ENCODE measurements at regions not wholly inside any gene's neighbourhood (a gene's known extent, or its start where the extent isn't known, plus 50 kb on each side); places are given as distances from the start of the nearest gene placed in this dataset.

DNA sequence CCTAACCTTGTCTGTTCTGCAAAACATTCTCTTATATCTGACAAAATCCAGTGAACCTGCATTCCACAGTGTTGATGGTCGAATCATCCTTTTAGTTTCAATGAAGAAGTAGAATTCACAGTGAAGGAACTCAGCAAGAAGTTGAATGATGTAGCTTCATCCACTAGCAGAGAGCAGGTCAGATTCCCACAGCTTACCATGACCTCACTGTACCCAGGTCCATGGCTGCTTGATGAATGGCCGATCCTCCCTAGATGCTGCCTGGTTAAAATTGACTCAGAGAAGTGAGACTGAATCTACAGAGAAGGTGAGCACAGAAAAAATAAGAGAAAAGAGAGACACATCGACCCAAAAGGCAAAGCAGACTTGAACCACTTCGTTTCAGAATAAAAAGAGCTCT, 906.0 kb upstream of the CHAC2 start:
- DNase-seq (ENCODE audit: low read depth, low spot score): no peak

- no peak for DNase-seq (ENCODE audit: low read depth, low spot score)
Observed at GRCh38 chr2:52859065-52859464, 908.5 kb upstream of the CHAC2 start.

GRCh38 chr2:52857722-52858121, 909.9 kb upstream of the CHAC2 start:
- DNase-seq (ENCODE audit: low read depth, low spot score): no peak

GRCh38 chr2:52852006-52852405, 915.6 kb upstream of the CHAC2 start:
- no peak for DNase-seq (ENCODE audit: low read depth, low spot score)

DNA sequence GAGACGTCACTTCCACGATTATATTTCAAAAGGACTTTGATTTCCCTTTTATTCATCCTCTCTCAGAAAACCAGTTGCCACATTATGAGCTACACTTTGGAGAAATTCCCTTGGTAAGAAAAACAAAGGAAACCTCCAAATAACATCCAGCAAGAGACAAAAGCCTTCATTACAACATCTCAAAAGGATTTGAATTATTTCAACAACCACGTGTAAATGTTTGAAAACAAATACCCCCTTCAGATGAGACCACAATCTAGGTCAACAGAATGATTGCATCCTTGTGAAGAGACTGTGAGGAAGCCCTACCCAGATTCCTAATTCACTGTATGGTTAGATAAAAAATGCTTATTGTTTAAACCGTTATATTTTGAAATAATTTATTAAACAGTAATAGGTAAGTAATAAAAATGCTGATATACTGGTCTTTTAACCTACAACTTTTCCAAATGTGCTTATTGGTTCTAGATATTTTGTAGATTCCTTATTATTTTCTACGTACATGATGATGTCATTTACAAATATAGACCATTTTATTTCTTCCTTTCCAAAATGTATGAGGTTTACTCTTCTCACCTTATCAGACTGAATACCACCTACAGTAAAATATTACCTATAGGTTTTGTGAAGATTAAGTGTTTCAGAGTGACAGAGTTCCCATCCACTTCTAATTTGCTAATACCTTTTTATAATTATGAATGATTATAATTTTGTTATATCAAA, 922.7 kb upstream of the CHAC2 start:
- DNase-seq (ENCODE audit: low read depth, low spot score): no peak

- DNase-seq (ENCODE audit: low read depth, low spot score): no peak
Observed at GRCh38 chr2:52835909-52836308, 931.7 kb upstream of the CHAC2 start.

GRCh38 chr2:52831216-52831615, 936.4 kb upstream of the CHAC2 start:
- DNase-seq (ENCODE audit: low read depth, low spot score): no peak

GRCh38 chr2:52828112-52828511, 939.5 kb upstream of the CHAC2 start:
- no peak for DNase-seq (ENCODE audit: low read depth, low spot score)

DNA sequence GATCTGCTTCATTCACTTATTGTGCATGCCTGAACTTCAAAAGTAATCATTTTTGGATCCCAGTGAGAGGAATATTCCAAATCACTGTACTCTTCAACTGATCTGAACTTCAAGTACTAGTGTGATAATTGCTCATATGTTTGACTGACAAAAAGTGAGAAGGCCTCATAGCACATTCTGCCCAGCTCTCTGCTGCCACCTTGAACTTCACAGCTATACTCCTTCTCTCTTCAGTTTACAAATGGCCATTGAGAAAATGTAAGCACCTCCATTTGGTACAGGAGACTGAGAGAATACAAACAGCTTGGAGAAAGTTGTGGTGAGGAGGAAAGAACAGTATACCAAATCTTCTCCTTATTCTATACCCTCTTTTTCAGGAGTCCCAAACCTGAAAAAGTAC, 946.0 kb upstream of the CHAC2 start:
- DNase-seq (ENCODE audit: low read depth, low spot score): no peak

GRCh38 chr2:52818958-52819357, 948.6 kb upstream of the CHAC2 start:
- no peak for DNase-seq (ENCODE audit: low read depth, low spot score)

DNA sequence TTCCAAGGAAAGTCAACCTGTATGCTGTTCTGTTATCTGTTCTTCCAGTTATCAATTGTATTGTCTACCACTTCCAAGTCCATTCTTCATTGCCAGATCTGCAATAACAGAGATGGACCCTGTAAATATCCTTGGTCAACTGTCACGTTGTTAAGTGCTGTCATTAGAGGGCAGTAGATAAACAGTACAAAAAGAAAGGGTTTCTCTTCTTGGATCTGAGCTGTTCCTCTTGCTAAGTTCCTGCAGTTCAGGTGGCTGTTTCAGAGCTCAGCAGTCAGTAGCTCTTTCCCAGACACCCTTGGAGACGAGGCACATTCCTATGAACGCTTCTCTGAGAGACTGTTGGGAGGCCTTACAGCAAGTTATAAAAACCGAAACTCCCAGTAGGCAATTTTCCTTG, 957.1 kb upstream of the CHAC2 start:
- no peak for DNase-seq (ENCODE audit: low read depth, low spot score)

GRCh38 chr2:52805901-52806410, 961.6 kb upstream of the CHAC2 start:
- no peak for DNase-seq (ENCODE audit: low read depth, low spot score)

GRCh38 chr2:52794581-52794980, 973.0 kb upstream of the CHAC2 start:
- DNase-seq (ENCODE audit: low read depth, low spot score): no peak

DNA sequence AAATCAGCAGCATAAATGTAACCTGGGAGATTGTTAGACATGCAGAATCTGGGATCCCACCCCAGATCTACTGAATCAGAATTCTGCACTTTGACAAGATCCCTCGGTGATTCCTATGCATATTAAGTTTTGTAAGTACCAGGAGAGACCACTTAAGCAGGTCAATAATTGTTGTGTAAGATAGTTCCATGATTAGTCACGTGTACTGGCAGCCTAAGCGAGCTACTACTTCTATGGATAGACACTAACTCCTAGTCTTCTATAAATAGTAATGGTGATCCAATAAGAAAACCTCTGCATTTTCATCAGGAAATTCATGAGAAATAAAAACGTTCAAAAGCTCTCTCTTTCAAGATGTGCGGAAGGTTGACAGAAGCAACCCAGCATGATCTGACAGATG, 988.2 kb upstream of the CHAC2 start:
- DNase-seq (ENCODE audit: low read depth, low spot score): no peak

- no peak for DNase-seq (ENCODE audit: low read depth, low spot score)
Observed at GRCh38 chr2:52776571-52776970, 991.0 kb upstream of the CHAC2 start.

GRCh38 chr2:52775674-52776073, 991.9 kb upstream of the CHAC2 start:
- DNase-seq (ENCODE audit: low read depth, low spot score): no peak

DNA sequence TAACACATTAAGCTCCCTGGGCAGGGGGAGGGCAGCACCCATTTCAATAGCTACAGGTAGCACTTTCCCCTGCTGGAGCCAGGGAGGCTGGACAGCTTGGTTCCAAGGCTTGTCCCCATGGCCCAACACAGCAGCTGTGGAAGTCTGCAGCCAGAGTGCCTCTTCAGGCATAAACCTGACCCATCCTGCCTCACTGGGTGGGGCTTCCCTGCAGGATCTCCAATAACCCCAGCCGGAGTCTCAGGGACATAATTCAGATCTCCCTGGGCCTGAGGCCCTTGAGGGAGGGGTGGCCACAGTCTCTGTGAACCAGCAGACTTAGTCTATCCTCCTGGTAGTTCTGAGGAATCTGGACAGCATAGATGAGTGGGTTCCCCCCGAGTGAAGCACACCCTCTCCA, 1001.9 kb upstream of the CHAC2 start:
- no peak for DNase-seq (ENCODE audit: low read depth, low spot score)

GRCh38 chr2:52749764-52750163, 1017.8 kb upstream of the CHAC2 start:
- no peak for DNase-seq (ENCODE audit: low read depth, low spot score)

GRCh38 chr2:52745144-52745543, 1022.5 kb upstream of the CHAC2 start:
- no peak for DNase-seq (ENCODE audit: low read depth, low spot score)

DNA sequence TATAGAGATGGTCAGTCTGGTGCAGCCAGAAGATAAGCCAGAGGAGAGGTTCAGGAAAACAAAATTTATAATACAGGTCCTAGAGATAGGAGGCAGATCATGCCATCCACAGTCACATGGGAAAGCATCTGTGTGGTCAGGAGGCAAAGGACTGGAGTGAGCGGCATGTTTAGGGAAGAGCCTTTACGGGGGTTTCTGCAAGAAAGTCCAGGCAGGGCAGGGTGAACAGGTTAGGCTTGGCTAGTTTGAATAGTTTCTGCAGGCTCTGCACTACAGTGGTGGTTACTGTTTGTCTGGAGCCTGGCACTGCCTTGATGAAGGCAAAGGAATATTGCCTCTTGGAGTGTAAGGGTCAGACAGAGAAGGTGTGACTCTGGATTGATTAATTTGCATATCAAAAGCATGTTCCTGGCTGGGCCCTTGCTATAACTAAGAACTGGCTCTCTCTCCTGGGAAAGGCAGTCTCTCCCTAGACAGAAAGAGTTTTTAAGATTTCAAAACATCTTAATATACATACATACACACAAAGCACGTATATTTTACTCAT, 1034.7 kb upstream of the CHAC2 start:
- DNase-seq (ENCODE audit: low read depth, low spot score): no peak

- no peak for DNase-seq (ENCODE audit: low read depth, low spot score)
Observed at GRCh38 chr2:52724585-52724984, 1043.0 kb upstream of the CHAC2 start.

DNA sequence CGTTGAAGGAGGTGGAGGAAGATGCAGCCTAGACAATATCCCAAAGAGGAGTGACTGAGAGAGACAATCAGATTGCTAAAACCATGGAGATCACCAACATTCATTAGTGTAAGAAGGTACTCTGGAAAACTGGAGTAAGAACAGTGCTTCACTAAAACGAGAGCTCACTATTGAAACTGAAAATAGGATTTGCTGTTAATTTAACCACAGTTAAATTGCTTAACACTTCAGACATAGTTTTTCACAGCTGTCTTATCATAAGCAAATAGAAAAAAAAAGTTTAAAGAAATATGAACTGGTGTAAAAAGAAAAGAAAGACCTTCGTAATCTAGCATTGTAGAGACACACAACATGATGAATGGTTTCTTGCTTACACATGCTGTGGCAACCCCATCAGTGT, 1049.8 kb upstream of the CHAC2 start:
- no peak for DNase-seq (ENCODE audit: low read depth, low spot score)

- no peak for DNase-seq (ENCODE audit: low read depth, low spot score)
Observed at GRCh38 chr2:52710810-52711618, 1056.6 kb upstream of the CHAC2 start.
